ENCODE measurements at regions not wholly inside any gene's neighbourhood (a gene's known extent, or its start where the extent isn't known, plus 50 kb on each side); places are given as distances from the start of the nearest gene placed in this dataset.

GRCh38 chr18:10160251-10160650 is 246.4 kb downstream of the VAPA start:
- H3K79me1 ChIP-seq (ENCODE audit: low read depth in 1 of 2, low read length in 2 of 2), result no peaks in the 10 kb centered on the region
- no peak overlapping the region for H4K5ac ChIP-seq (ENCODE audit: low read depth, low read length)
- H2BK15ac ChIP-seq (ENCODE audit: low read depth, low read length), result no peak overlapping the region
- no peak overlapping the region for H3K4ac ChIP-seq (ENCODE audit: low read depth, low read length)
- peaks cover 5% of the 10 kb centered on the region; the same call in 1 of the 2 replicates for H3K9me3 ChIP-seq (ENCODE audit: control insufficient read depth, insufficient read depth, low read length)
- H2AFZ ChIP-seq (replicated peaks; ENCODE audit: low read length, poor library complexity), result no peak overlapping the region
- H3K9ac ChIP-seq (ENCODE audit: low read depth, low read length), result no peak overlapping the region
- no peak overlapping the region for H2BK120ac ChIP-seq (ENCODE audit: low read depth, low read length)
- H2BK5ac ChIP-seq (ENCODE audit: low read depth, low read length, poor library complexity, severe bottlenecking), result no peak overlapping the region
- no peak overlapping the region for H4K8ac ChIP-seq (ENCODE audit: low read depth in 2 of 2, low read length in 2 of 2)
- H3K56ac ChIP-seq (ENCODE audit: extremely low read depth, insufficient read depth, low read length), result no peak overlapping the region
- BruUV-seq (replicated peaks), result no TSS peak
- no peak for DNase-seq
- no peaks in the 10 kb centered on the region for H3K9me1 ChIP-seq (ENCODE audit: insufficient read depth, low read length)
- ChIA-PET CTCF (no interaction called here), POLR2A (ENCODE audit: unreplicated experiment) (no interaction called here)
- no peaks in the 10 kb centered on the region for H3K36me3 ChIP-seq (ENCODE audit: control insufficient read depth, insufficient read depth, low read length)
- H3K27ac ChIP-seq (ENCODE audit: insufficient read depth, low read length), result no peak overlapping the region
- no peak overlapping the region for H3K4me3 ChIP-seq (ENCODE audit: insufficient read depth, low read depth, low read length)
- no peaks in the 10 kb centered on the region for H4K20me1 ChIP-seq (ENCODE audit: insufficient read depth, low read length)
- H2BK20ac ChIP-seq (ENCODE audit: low read depth, low read length), result no peak overlapping the region
- in situ Hi-C loops (cut with MboI; ENCODE audit: low sequenced_read_pairs) (no loop called here), intact Hi-C loops (cut with micrococcal nuclease) (no loop called here), dilution Hi-C loops (cut with HindIII; ENCODE audit: low sequenced_read_pairs, unreplicated experiment) (no loop called here)
- TF ChIP-seq MAFK (IDR thresholded peaks at IDR 0.05; ENCODE audit: low read depth, low read length) (no peak), CHD1 (IDR thresholded peaks at IDR 0.05; ENCODE audit: low read depth, low read length) (no peak), FOS (IDR thresholded peaks at IDR 0.05; ENCODE audit: low read depth, low read length) (no peak)
- no peak overlapping the region for H3K18ac ChIP-seq (ENCODE audit: low read depth, low read length)
- no peak overlapping the region for H2AK5ac ChIP-seq (ENCODE audit: low read depth, low read length)
- no peaks in the 10 kb centered on the region for H3K27me3 ChIP-seq (ENCODE audit: control insufficient read depth, insufficient read depth, low read length)
- H4K91ac ChIP-seq (ENCODE audit: insufficient read depth, low read depth, low read length), result no peak overlapping the region
- H3K4me1 ChIP-seq (ENCODE audit: control insufficient read depth, insufficient read depth, low read length), result no peaks in the 10 kb centered on the region
- no peak for ATAC-seq (ENCODE audit: low read depth)
- 100% methylated on average over 2 of the region's 10 CpGs; no CpG with 5 or more reads in 1 of the 2 experiments for WGBS, 2 experiments (ENCODE audit: extremely low coverage in 2 of 2, insufficient read length in 1 of 2)
- H3K4me2 ChIP-seq (ENCODE audit: low read depth, low read length), result no peak overlapping the region
- no peak overlapping the region for H3K23ac ChIP-seq (ENCODE audit: low read depth, low read length)
- no peak overlapping the region for H3K14ac ChIP-seq (replicated peaks; ENCODE audit: low read depth, low read length)
- H2AK9ac ChIP-seq (replicated peaks; ENCODE audit: low read depth, low read length, poor library complexity), result no peak overlapping the region

Measured in IMR-90 (cell line).